Kidney epithelial cell (primary cell): ENCODE measurements at regions not wholly inside any gene's neighbourhood (a gene's known extent, or its start where the extent isn't known, plus 50 kb on each side); places are given as distances from the start of the nearest gene placed in this dataset.

ENCODE experiments used
- DNase-seq: peaks from one replicate; pipeline ENCODE4 v3.0.0-alpha.2; 2010; ENCODE audit warnings: low read depth
- H3K27me3 ChIP-seq: 2 replicates; pipeline ENCODE4 v1.6.0; 2011; ENCODE audit warnings: low read length; ENCODE audit not compliant: control insufficient read depth, insufficient read depth
- H3K36me3 ChIP-seq: 2 replicates; pipeline ENCODE4 v1.5.1; 2011; ENCODE audit warnings: low read length; ENCODE audit not compliant: control insufficient read depth, insufficient read depth
- H3K4me3 ChIP-seq: 2 replicates; pipeline ENCODE4 v1.5.1; 2011; ENCODE audit warnings: low read depth, mild to moderate bottlenecking, control low read depth, low read length
- CTCF ChIP-seq: IDR thresholded peaks from 2 replicates; pipeline ENCODE4 v1.5.1; 2011; ENCODE audit warnings: mild to moderate bottlenecking, moderate library complexity, low read length, control low read depth, inconsistent platforms; ENCODE audit not compliant: insufficient read depth, poor library complexity, severe bottlenecking

DNA sequence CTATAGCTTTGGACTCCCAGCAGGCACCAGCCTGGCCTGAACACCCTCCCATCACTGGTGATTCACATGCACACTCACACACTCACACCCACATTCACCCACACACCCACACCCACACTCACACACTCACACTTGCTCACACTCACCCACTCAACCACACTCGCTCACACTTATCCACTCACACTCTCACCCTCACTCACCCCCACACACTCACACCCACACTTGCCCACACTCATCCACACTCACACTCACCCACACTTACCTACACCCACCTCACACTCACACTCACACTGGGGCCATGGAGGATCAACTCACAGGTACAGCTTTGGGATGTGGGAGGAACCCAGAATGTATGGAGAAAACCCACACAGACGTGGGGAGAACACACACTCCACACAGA, 548.2 kb upstream of the FAT1 start:
- no peak overlapping the region for H3K4me3 ChIP-seq
- no peak for DNase-seq
- no peaks in the 10 kb centered on the region for H3K27me3 ChIP-seq
- H3K36me3 ChIP-seq: no peaks in the 10 kb centered on the region
- no peak for TF ChIP-seq CTCF

GRCh38 chr4:187274153-187274552, 550.5 kb upstream of the FAT1 start:
- DNase-seq: no peak
- no peak overlapping the region for H3K4me3 ChIP-seq
- no peak for TF ChIP-seq CTCF
- H3K27me3 ChIP-seq: no peaks in the 10 kb centered on the region
- H3K36me3 ChIP-seq: no peaks in the 10 kb centered on the region

GRCh38 chr4:187276736-187277408, 553.2 kb upstream of the FAT1 start:
- H3K36me3 ChIP-seq: no peaks in the 10 kb centered on the region
- DNase-seq: no peak
- no peaks in the 10 kb centered on the region for H3K27me3 ChIP-seq
- H3K4me3 ChIP-seq: no peak overlapping the region
- TF ChIP-seq CTCF: no peak

DNA sequence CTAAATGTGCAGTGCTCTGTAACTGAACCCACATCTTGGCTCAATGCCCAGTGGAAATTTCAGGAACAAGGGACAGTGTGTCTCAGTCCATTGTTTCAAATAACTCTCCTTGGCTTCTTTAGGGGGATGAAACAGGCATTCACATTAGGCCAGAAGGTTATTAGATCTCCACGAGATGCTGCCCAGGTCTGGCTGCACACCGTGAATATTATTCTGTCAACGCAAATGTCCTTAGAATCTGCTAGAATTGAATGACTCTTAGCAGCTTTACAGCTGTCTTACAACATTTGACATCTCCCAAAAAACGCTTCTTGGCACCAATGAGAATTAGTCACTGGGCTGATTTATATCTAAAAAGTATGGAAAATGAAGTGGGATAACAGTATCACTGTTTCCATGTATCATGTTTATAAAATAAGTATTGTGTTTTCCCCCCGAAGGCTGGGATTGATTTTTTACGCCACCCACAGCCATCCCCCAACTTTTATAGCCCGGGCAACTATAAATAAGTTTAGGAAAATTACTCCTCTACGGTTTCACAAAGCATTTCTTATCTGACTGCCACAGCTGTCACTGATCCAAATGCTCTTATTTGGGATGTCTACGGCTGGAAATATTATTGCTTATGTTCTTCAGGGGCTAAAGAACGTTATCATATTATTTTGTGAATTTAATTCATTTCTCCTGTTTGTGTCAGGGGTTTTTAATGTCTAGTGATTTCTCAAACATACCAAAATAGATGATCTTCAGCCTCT, 559.7 kb upstream of the FAT1 start:
- Histone ChIP-seq H3K36me3 (no peaks in the 10 kb centered on the region), H3K27me3 (no peaks in the 10 kb centered on the region), H3K4me3 (no peak overlapping the region)
- no peak for DNase-seq
- TF ChIP-seq CTCF: no peak

- TF ChIP-seq CTCF: no peak
- Histone ChIP-seq H3K27me3 (no peaks in the 10 kb centered on the region), H3K4me3 (no peak overlapping the region), H3K36me3 (no peaks in the 10 kb centered on the region)
- no peak for DNase-seq
Observed at GRCh38 chr4:187286525-187286924, 562.9 kb upstream of the FAT1 start.
